ENCODE measurements at regions not wholly inside any gene's neighbourhood (a gene's known extent, or its start where the extent isn't known, plus 50 kb on each side); places are given as distances from the start of the nearest gene placed in this dataset.
"Not testable (repeated sequence)": the region's sequence is repeated elsewhere in the genome, so short reads cannot be mapped to it uniquely, and the experiment has no call there.

GRCh38 chr7:68082961-68083657 lies 1086.5 kb downstream of the TYW1 start:
- ATAC-seq (replicated peaks in 1 of 4); H3K4me1 Mint-ChIP-seq; DNase-seq; H3K27me3 ChIP-seq (replicated peaks in 1 of 2; ENCODE audit: control insufficient read depth in 2 of 2, extremely low read depth in 1 of 2, insufficient read depth in 2 of 2, low read length in 1 of 2); H3K27ac Mint-ChIP-seq; H3K9me3 ChIP-seq; H3K27me3 Mint-ChIP-seq; H3K27ac ChIP-seq (ENCODE audit: low read length); H3K4me3 Mint-ChIP-seq; POLR2A ChIA-PET; CTCF ChIA-PET; H3K36me3 ChIP-seq (ENCODE audit: control insufficient read depth in 2 of 2, extremely low read depth in 1 of 2, insufficient read depth in 1 of 2, low read length in 1 of 2); H3K4me3 ChIP-seq (ENCODE audit: control insufficient read depth in 1 of 2, extremely low read depth in 1 of 2, low read length in 1 of 2); H3K4me1 ChIP-seq (ENCODE audit: control insufficient read depth in 1 of 2, extremely low read depth in 1 of 2, insufficient read depth in 2 of 2, low read length in 2 of 2); H3K36me3 Mint-ChIP-seq: not testable (repeated sequence)
- 90% methylated on average over 27 of the region's 44 CpGs for WGBS (ENCODE audit: insufficient coverage)
- H3K9me3 Mint-ChIP-seq, result peaks cover 11 to 24% (median 21%) of the 10 kb centered on the region in 3 donors

GRCh38 chr7:68087401-68087800 lies 1090.8 kb downstream of the TYW1 start:
- peaks cover 6 to 17% (median 8%) of the 10 kb centered on the region in 3 donors for H3K9me3 Mint-ChIP-seq
- Histone ChIP-seq H3K27ac (ENCODE audit: low read length) (no peak overlapping the region), H3K27me3 (replicated peaks in 1 of 2; ENCODE audit: control insufficient read depth in 2 of 2, extremely low read depth in 1 of 2, insufficient read depth in 2 of 2, low read length in 1 of 2) (no peaks in the 10 kb centered on the region), H3K9me3 (no peaks in the 10 kb centered on the region), H3K4me1 (ENCODE audit: control insufficient read depth in 1 of 2, extremely low read depth in 1 of 2, insufficient read depth in 2 of 2, low read length in 2 of 2) (no peaks in the 10 kb centered on the region), H3K36me3 (ENCODE audit: control insufficient read depth in 2 of 2, extremely low read depth in 1 of 2, insufficient read depth in 1 of 2, low read length in 1 of 2) (no peaks in the 10 kb centered on the region), H3K4me3 (ENCODE audit: control insufficient read depth in 1 of 2, extremely low read depth in 1 of 2, low read length in 1 of 2) (no peak overlapping the region)
- WGBS (ENCODE audit: insufficient coverage), result 86% methylated on average over 1 of the region's 5 CpGs
- H3K36me3 Mint-ChIP-seq, result no peaks in the 10 kb centered on the region
- no peak overlapping the region for H3K4me3 Mint-ChIP-seq
- DNase-seq, result no peak
- ChIA-PET CTCF (no interaction called here), POLR2A (no interaction called here)
- H3K27ac Mint-ChIP-seq, result no peak overlapping the region
- no peak for ATAC-seq (replicated peaks in 1 of 4)
- no peaks in the 10 kb centered on the region for H3K4me1 Mint-ChIP-seq
- H3K27me3 Mint-ChIP-seq, result no peaks in the 10 kb centered on the region

GRCh38 chr7:68088879-68089278 lies 1092.2 kb downstream of the TYW1 start:
- no peak for ATAC-seq (replicated peaks in 1 of 4)
- ChIA-PET CTCF (no interaction called here), POLR2A (no interaction called here)
- Histone ChIP-seq H3K27ac (ENCODE audit: low read length) (no peak overlapping the region), H3K4me1 (ENCODE audit: control insufficient read depth in 1 of 2, extremely low read depth in 1 of 2, insufficient read depth in 2 of 2, low read length in 2 of 2) (no peaks in the 10 kb centered on the region), H3K36me3 (ENCODE audit: control insufficient read depth in 2 of 2, extremely low read depth in 1 of 2, insufficient read depth in 1 of 2, low read length in 1 of 2) (no peaks in the 10 kb centered on the region), H3K27me3 (replicated peaks in 1 of 2; ENCODE audit: control insufficient read depth in 2 of 2, extremely low read depth in 1 of 2, insufficient read depth in 2 of 2, low read length in 1 of 2) (no peaks in the 10 kb centered on the region), H3K4me3 (ENCODE audit: control insufficient read depth in 1 of 2, extremely low read depth in 1 of 2, low read length in 1 of 2) (no peak overlapping the region), H3K9me3 (no peaks in the 10 kb centered on the region)
- Mint-ChIP-seq H3K27ac (no peak overlapping the region), H3K36me3 (no peaks in the 10 kb centered on the region), H3K27me3 (no peaks in the 10 kb centered on the region), H3K9me3 (peaks cover 6 to 24% (median 10%) of the 10 kb centered on the region in 3 donors), H3K4me1 (no peaks in the 10 kb centered on the region), H3K4me3 (no peak overlapping the region)
- WGBS (ENCODE audit: insufficient coverage), result no CpG with 5 or more reads among the region's 1 CpG
- no peak for DNase-seq

- H3K4me1 Mint-ChIP-seq; H3K36me3 ChIP-seq (ENCODE audit: control insufficient read depth in 2 of 2, extremely low read depth in 1 of 2, insufficient read depth in 1 of 2, low read length in 1 of 2); H3K27me3 ChIP-seq (replicated peaks in 1 of 2; ENCODE audit: control insufficient read depth in 2 of 2, extremely low read depth in 1 of 2, insufficient read depth in 2 of 2, low read length in 1 of 2); DNase-seq; H3K27ac ChIP-seq (ENCODE audit: low read length); H3K4me3 ChIP-seq (ENCODE audit: control insufficient read depth in 1 of 2, extremely low read depth in 1 of 2, low read length in 1 of 2); H3K27ac Mint-ChIP-seq; H3K9me3 ChIP-seq; H3K4me3 Mint-ChIP-seq; H3K4me1 ChIP-seq (ENCODE audit: control insufficient read depth in 1 of 2, extremely low read depth in 1 of 2, insufficient read depth in 2 of 2, low read length in 2 of 2); CTCF ChIA-PET; POLR2A ChIA-PET; H3K27me3 Mint-ChIP-seq; ATAC-seq (replicated peaks in 1 of 4); H3K36me3 Mint-ChIP-seq: not testable (repeated sequence)
- 81% methylated on average over 5 of the region's 19 CpGs for WGBS (ENCODE audit: insufficient coverage)
- peaks cover 5 to 19% (median 10%) of the 10 kb centered on the region in 3 donors for H3K9me3 Mint-ChIP-seq
Measured at GRCh38 chr7:68090256-68090655, 1093.6 kb downstream of the TYW1 start.

GRCh38 chr7:68103319-68103718 lies 1106.7 kb downstream of the TYW1 start:
- Histone ChIP-seq H3K9me3 (no peaks in the 10 kb centered on the region), H3K27me3 (replicated peaks in 1 of 2; ENCODE audit: control insufficient read depth in 2 of 2, extremely low read depth in 1 of 2, insufficient read depth in 2 of 2, low read length in 1 of 2) (no peaks in the 10 kb centered on the region), H3K4me3 (ENCODE audit: control insufficient read depth in 1 of 2, extremely low read depth in 1 of 2, low read length in 1 of 2) (no peak overlapping the region), H3K36me3 (ENCODE audit: control insufficient read depth in 2 of 2, extremely low read depth in 1 of 2, insufficient read depth in 1 of 2, low read length in 1 of 2) (no peaks in the 10 kb centered on the region), H3K27ac (ENCODE audit: low read length) (no peak overlapping the region), H3K4me1 (ENCODE audit: control insufficient read depth in 1 of 2, extremely low read depth in 1 of 2, insufficient read depth in 2 of 2, low read length in 2 of 2) (no peaks in the 10 kb centered on the region)
- CTCF ChIA-PET, result no interaction called here
- POLR2A ChIA-PET, result no interaction called here
- Mint-ChIP-seq H3K36me3 (no peaks in the 10 kb centered on the region), H3K4me1 (no peaks in the 10 kb centered on the region), H3K27ac (no peak overlapping the region), H3K9me3 (peaks cover 5 to 14% (median 10%) of the 10 kb centered on the region in 3 donors), H3K27me3 (no peaks in the 10 kb centered on the region), H3K4me3 (no peak overlapping the region)
- whole genome bisulfite sequencing (ENCODE audit: insufficient coverage), result 84% methylated on average over 1 of the region's 1 CpG
- ATAC-seq (replicated peaks in 1 of 4) (no peak), DNase-seq (no peak)

GRCh38 chr7:68107261-68107660 lies 1110.6 kb downstream of the TYW1 start:
- no peaks in the 10 kb centered on the region for H3K27me3 Mint-ChIP-seq
- POLR2A ChIA-PET, result no interaction called here
- no peaks in the 10 kb centered on the region for H3K27me3 ChIP-seq (replicated peaks in 1 of 2; ENCODE audit: control insufficient read depth in 2 of 2, extremely low read depth in 1 of 2, insufficient read depth in 2 of 2, low read length in 1 of 2)
- no peak overlapping the region for H3K4me3 ChIP-seq (ENCODE audit: control insufficient read depth in 1 of 2, extremely low read depth in 1 of 2, low read length in 1 of 2)
- H3K4me3 Mint-ChIP-seq, result no peak overlapping the region
- peaks cover 6 to 18% (median 14%) of the 10 kb centered on the region in 3 donors for H3K9me3 Mint-ChIP-seq
- H3K4me1 ChIP-seq (ENCODE audit: control insufficient read depth in 1 of 2, extremely low read depth in 1 of 2, insufficient read depth in 2 of 2, low read length in 2 of 2), result no peaks in the 10 kb centered on the region
- no peak overlapping the region for H3K27ac Mint-ChIP-seq
- H3K36me3 ChIP-seq (ENCODE audit: control insufficient read depth in 2 of 2, extremely low read depth in 1 of 2, insufficient read depth in 1 of 2, low read length in 1 of 2), result no peaks in the 10 kb centered on the region
- WGBS (ENCODE audit: insufficient coverage), result 76% methylated on average over 2 of the region's 11 CpGs
- DNase-seq (no peak), ATAC-seq (replicated peaks in 1 of 4) (no peak)
- H3K36me3 Mint-ChIP-seq, result no peaks in the 10 kb centered on the region
- no peak overlapping the region for H3K27ac ChIP-seq (ENCODE audit: low read length)
- CTCF ChIA-PET, result no interaction called here
- no peaks in the 10 kb centered on the region for H3K9me3 ChIP-seq
- H3K4me1 Mint-ChIP-seq, result no peaks in the 10 kb centered on the region

- CTCF ChIA-PET, result no interaction called here
- ATAC-seq (replicated peaks in 1 of 4), result no peak
Measured at GRCh38 chr7:68107968-68108367, 1111.3 kb downstream of the TYW1 start.

More at GRCh38 chr7:68107968-68108367, 1111.3 kb downstream of the TYW1 start:
- Histone ChIP-seq H3K36me3 (ENCODE audit: control insufficient read depth in 2 of 2, extremely low read depth in 1 of 2, insufficient read depth in 1 of 2, low read length in 1 of 2) (no peaks in the 10 kb centered on the region), H3K4me1 (ENCODE audit: control insufficient read depth in 1 of 2, extremely low read depth in 1 of 2, insufficient read depth in 2 of 2, low read length in 2 of 2) (no peaks in the 10 kb centered on the region), H3K27me3 (replicated peaks in 1 of 2; ENCODE audit: control insufficient read depth in 2 of 2, extremely low read depth in 1 of 2, insufficient read depth in 2 of 2, low read length in 1 of 2) (no peaks in the 10 kb centered on the region), H3K4me3 (ENCODE audit: control insufficient read depth in 1 of 2, extremely low read depth in 1 of 2, low read length in 1 of 2) (no peak overlapping the region), H3K27ac (ENCODE audit: low read length) (no peak overlapping the region), H3K9me3 (no peaks in the 10 kb centered on the region)
- Mint-ChIP-seq H3K4me3 (no peak overlapping the region), H3K27me3 (no peaks in the 10 kb centered on the region), H3K4me1 (no peaks in the 10 kb centered on the region), H3K36me3 (no peaks in the 10 kb centered on the region), H3K27ac (no peak overlapping the region), H3K9me3 (peaks cover 9 to 20% (median 17%) of the 10 kb centered on the region in 3 donors)
- no peak for DNase-seq
- WGBS (ENCODE audit: insufficient coverage), result no CpG with 5 or more reads among the region's 2 CpGs
- POLR2A ChIA-PET, result no interaction called here
